ENCODE measurements at regions not wholly inside any gene's neighbourhood (a gene's known extent, or its start where the extent isn't known, plus 50 kb on each side); places are given as distances from the start of the nearest gene placed in this dataset.

DNA sequence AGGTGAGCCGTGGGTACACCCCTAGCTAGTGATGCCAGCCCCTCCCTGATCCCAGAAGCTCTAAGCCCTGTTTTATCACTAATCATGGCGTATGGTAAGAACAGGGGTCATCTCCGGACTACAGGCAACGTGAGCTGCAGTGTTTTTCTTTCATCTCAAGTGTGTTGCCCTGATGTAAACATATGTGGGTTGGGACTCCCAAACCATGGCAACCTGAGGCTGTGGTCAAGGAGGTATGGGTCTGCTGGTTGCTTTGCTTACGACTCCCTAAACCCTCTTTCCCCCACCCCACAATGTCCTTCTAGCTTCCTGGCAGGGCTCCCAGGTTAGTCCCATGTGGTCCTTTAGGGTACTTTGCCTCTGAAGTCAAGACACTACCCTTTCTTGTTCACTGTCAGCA lies 53.6 kb upstream of the AFF3 start:
- DNase-seq (ENCODE audit: low read depth, low spot score) = no peak
- H3K4me3 ChIP-seq (ENCODE audit: low read length) = no peak overlapping the region

DNA sequence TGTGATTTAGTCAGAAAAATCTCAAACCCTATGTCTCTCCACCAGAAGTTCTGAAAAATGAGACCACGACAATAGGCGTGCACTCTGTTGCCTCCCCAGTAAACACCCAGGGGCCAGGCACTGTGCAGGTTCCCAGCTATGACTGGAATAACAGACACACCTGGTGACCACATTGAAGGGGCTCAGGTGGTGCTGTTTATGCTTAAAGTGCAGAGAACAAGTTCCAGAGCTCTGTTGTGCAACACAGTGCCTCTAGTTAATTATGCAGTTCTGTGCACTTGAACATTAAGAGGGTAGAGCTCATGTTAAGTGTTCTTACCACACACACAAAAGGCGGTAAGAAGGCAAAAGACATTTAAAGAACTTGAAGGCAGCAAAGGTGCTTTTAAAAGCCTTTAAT lies 52.6 kb upstream of the AFF3 start:
- no peak overlapping the region for H3K4me3 ChIP-seq (ENCODE audit: low read length)
- no peak for DNase-seq (ENCODE audit: low read depth, low spot score)

DNA sequence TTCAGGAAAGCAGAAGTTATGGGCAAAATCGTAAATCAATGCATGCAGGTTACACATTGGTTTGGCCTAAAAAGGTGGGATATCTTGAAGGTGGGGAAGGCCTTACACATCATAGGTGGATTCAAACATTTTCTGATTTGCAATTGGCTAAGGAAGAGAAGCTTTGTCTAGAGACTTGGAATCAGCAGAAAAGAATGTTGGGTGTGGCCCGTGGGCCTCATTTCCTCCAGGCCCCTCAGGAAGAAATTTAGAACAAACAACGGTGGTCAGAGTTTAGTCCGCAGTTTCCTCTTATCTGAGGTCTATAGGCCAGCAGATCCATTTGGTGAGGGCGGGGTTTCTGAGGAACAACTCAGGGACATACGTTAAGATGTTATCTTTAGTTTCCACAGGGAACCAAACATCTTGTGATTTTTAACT lies 50.9 kb upstream of the AFF3 start:
- H3K4me3 ChIP-seq (ENCODE audit: low read length) = no peak overlapping the region
- no peak for DNase-seq (ENCODE audit: low read depth, low spot score)

DNA sequence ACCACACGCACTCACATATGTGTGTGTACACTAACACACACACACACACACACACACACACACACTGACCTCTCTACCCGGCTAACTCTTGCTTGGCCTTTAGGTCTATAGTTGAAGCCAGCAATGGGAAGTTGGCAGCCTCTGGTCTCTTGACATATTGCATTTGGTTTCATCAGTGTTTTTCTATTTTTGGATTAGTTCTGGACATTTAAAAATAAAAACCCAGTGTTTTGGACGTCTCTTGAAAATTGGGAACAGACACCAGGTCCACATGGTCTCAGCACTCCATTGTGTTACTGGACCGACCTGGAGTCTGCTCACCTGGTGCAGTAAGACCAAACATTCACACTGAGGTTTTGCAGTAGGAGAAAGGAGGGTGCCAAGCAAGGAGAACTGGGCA lies 50.4 kb upstream of the AFF3 start:
- H3K4me3 ChIP-seq (ENCODE audit: low read length) = no peak overlapping the region
- no peak for DNase-seq (ENCODE audit: low read depth, low spot score)

DNA sequence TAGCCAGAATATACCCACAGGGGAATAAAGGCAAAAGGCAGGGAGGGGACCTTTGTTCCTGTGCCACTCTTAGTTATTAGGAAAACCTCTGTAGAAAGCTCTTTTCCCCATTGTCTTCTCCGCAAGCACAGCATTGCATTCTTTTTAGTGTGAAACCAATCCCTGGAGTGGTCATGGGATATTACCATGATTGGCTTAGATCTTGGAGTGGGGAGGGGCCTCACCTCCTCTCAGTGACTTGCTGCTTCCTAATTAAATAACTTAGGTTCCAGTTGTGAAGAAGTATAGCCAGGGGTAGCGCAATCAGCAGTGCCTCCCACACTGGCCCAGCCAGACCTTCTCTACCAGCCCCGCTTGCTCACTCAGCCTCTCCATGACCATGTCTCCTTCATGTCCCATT lies 49.9 kb upstream of the AFF3 start:
- H3K4me3 ChIP-seq (ENCODE audit: low read length) = no peak overlapping the region
- DNase-seq (ENCODE audit: low read depth, low spot score) = no peak

Data from Jurkat, Clone E6-1 (cell line).